OCI-LY7 (cell line): ENCODE measurements at regions not wholly inside any gene's neighbourhood (a gene's known extent, or its start where the extent isn't known, plus 50 kb on each side); places are given as distances from the start of the nearest gene placed in this dataset.

Experiments
- BruUV-seq: library from RNA; stranded (reverse); fragments of 400-500 nt; replicated peaks from 2 replicates; lab custom pipeline; 2021; lab: Mats Ljungman, UMichigan
- CTCF ChIA-PET: fragments of 300-600 bp; sonication (Branson Sonifier 250); formaldehyde crosslinking; loops from one replicate; lab custom pipeline; 2022; ENCODE audit warnings: antibody characterized with exemption; ENCODE audit not compliant: unreplicated experiment; lab: Charles Lee
- POLR2A ChIA-PET: fragments of 300-600 bp; sonication (Branson Sonifier 250); formaldehyde crosslinking; loops from one replicate; lab custom pipeline; 2022; ENCODE audit warnings: antibody characterized with exemption; lab: Charles Lee
- DNase-seq: peaks from one replicate; pipeline ENCODE4 v3.0.0-alpha.2; 2015; ENCODE audit warnings: low spot score
- H2AFZ ChIP-seq: fragments of 200-600 bp; sonication (generic), shearing (Covaris generic); 2 replicates; pipeline ENCODE4 v1.6.1; 2014; ENCODE audit warnings: mild to moderate bottlenecking, antibody characterized with exemption, low read length, moderate library complexity
- H3K27ac ChIP-seq: fragments of 200-600 bp; sonication (generic); 2 replicates; pipeline ENCODE4 v1.5.1; 2014; ENCODE audit warnings: mixed run types, low read depth, mild to moderate bottlenecking, moderate library complexity, low read length, inconsistent platforms; ENCODE audit not compliant: poor library complexity, severe bottlenecking
- H3K36me3 ChIP-seq: fragments of 200-600 bp; sonication (generic); 2 replicates; pipeline ENCODE4 v1.6.1; 2014; ENCODE audit warnings: mild to moderate bottlenecking, antibody characterized with exemption, low read length, moderate library complexity, mixed read lengths; ENCODE audit not compliant: insufficient read depth
- H3K4me1 ChIP-seq: fragments of 200-600 bp; sonication (generic); 2 replicates; pipeline ENCODE4 v1.5.1; 2014; ENCODE audit warnings: mild to moderate bottlenecking, low read length; ENCODE audit not compliant: insufficient read depth, poor library complexity, severe bottlenecking
- H3K4me2 ChIP-seq: fragments of 200-600 bp; sonication (generic); 2 replicates; pipeline ENCODE4 v1.6.1; 2014; ENCODE audit warnings: mild to moderate bottlenecking, low read length
- H3K4me3 ChIP-seq: fragments of 200-600 bp; sonication (generic); 2 replicates; pipeline ENCODE4 v1.5.1; 2014; ENCODE audit warnings: mild to moderate bottlenecking, low read depth, low read length; ENCODE audit not compliant: poor library complexity, severe bottlenecking
- H3K79me2 ChIP-seq: fragments of 200-600 bp; sonication (generic); 2 replicates; pipeline ENCODE4 v1.6.1; 2016; ENCODE audit warnings: low read depth, mild to moderate bottlenecking, low read length, moderate library complexity, mixed read lengths; ENCODE audit not compliant: insufficient read depth
- H3K9me2 ChIP-seq: fragments of 200-600 bp; sonication (generic); 2 replicates; pipeline ENCODE4 v1.6.1; 2016; ENCODE audit warnings: mild to moderate bottlenecking, low read length, mixed read lengths; ENCODE audit not compliant: insufficient read depth
- H3K9me3 ChIP-seq: fragments of 200-600 bp; sonication (generic); 2 replicates; pipeline ENCODE4 v1.6.1; 2014; ENCODE audit warnings: mild to moderate bottlenecking, mixed run types, low read length, mixed read lengths
- H4K20me1 ChIP-seq: fragments of 200-600 bp; sonication (generic); 2 replicates; pipeline ENCODE4 v1.6.1; 2014; ENCODE audit warnings: mild to moderate bottlenecking, antibody characterized with exemption, low read length, moderate library complexity, mixed read lengths; ENCODE audit not compliant: insufficient read depth
- CTCF ChIP-seq: fragments of 200-600 bp; sonication (generic); conservative IDR thresholded peaks from 2 replicates; pipeline ENCODE4 v1.5.1; 2014; ENCODE audit warnings: mild to moderate bottlenecking, antibody characterized with exemption, low read length, moderate library complexity, mixed read lengths
- EZH2phosphoT487 ChIP-seq: fragments of 200-600 bp; sonication (generic); IDR thresholded peaks from 2 replicates; pipeline ENCODE4 v1.6.1; 2018; ENCODE audit warnings: low read depth, borderline replicate concordance, mild to moderate bottlenecking, mixed run types, antibody characterized with exemption, low read length, moderate library complexity, mixed read lengths
- intact Hi-C: fragments of 100-400 bp; cut with micrococcal nuclease; formaldehyde crosslinking; loops from one replicate; pipeline ENCODE4 v1.10.0; 2022; ENCODE audit not compliant: unreplicated experiment

GRCh38 chr7:76122516-76123239 lies 74.8 kb downstream of the MDH2 start:
- H3K36me3 ChIP-seq: no peaks in the 10 kb centered on the region
- TF ChIP-seq EZH2phosphoT487 (no peak), CTCF (no peak)
- no peak overlapping the region for H3K4me3 ChIP-seq
- no peaks in the 10 kb centered on the region for H3K4me1 ChIP-seq
- no peak overlapping the region for H3K27ac ChIP-seq
- DNase-seq: no peak
- ChIA-PET CTCF (no interaction called here), POLR2A (interaction anchor here (0.6 to 1.2 kb wide), 3 partner anchors 33 to 1942 kb away, joined by 3 read pairs; no protein-coding TSS in a partner anchor)
- H4K20me1 ChIP-seq: no peaks in the 10 kb centered on the region
- no TSS peak for BruUV-seq
- H3K9me3 ChIP-seq: no peaks in the 10 kb centered on the region
- H3K79me2 ChIP-seq: no peaks in the 10 kb centered on the region
- intact Hi-C loops: no loop called here
- no peak overlapping the region for H3K4me2 ChIP-seq
- no peaks in the 10 kb centered on the region for H3K9me2 ChIP-seq
- no peak overlapping the region for H2AFZ ChIP-seq

DNA sequence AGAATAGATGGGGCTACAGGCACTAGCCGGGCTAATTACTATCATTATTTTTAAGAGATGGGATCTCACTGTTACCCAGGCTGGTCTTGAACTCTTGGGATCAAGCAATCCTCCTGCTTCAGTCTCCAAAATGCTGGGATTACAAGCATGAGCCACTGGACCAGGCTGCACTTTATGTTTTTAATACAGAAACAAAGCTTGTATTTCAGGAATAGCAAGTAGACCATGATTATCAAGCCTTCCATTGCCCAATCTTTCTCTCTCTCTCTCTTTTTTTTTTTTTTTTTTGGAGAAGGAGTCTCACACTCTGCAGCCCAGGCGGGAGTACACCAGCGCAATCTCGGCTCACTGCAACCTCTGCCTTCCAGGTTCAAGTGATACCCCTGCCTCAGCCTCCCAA lies 75.4 kb downstream of the MDH2 start:
- Histone ChIP-seq H3K4me1 (no peaks in the 10 kb centered on the region), H3K9me2 (no peaks in the 10 kb centered on the region), H3K36me3 (no peaks in the 10 kb centered on the region), H3K9me3 (no peaks in the 10 kb centered on the region), H3K4me2 (no peak overlapping the region), H4K20me1 (no peaks in the 10 kb centered on the region), H3K79me2 (no peaks in the 10 kb centered on the region), H3K27ac (no peak overlapping the region), H2AFZ (no peak overlapping the region), H3K4me3 (no peak overlapping the region)
- intact Hi-C loops: no loop called here
- ChIA-PET POLR2A (interaction anchor here (0.6 to 1.2 kb wide), 3 partner anchors 33 to 1941 kb away, joined by 3 read pairs; no protein-coding TSS in a partner anchor), CTCF (no interaction called here)
- BruUV-seq: no TSS peak
- no peak for DNase-seq
- TF ChIP-seq EZH2phosphoT487 (no peak), CTCF (no peak)

GRCh38 chr7:76125560-76125959 lies 76.1 kb upstream of the SRRM3 start:
- Histone ChIP-seq H2AFZ (no peak overlapping the region), H3K9me3 (no peaks in the 10 kb centered on the region), H3K4me2 (no peak overlapping the region), H3K79me2 (no peaks in the 10 kb centered on the region), H3K4me1 (no peaks in the 10 kb centered on the region), H3K4me3 (no peak overlapping the region), H4K20me1 (no peaks in the 10 kb centered on the region), H3K27ac (no peak overlapping the region), H3K36me3 (no peaks in the 10 kb centered on the region), H3K9me2 (no peaks in the 10 kb centered on the region)
- TF ChIP-seq EZH2phosphoT487 (no peak), CTCF (no peak)
- CTCF ChIA-PET: no interaction called here
- no TSS peak for BruUV-seq
- DNase-seq: no peak
- intact Hi-C loops: no loop called here
- POLR2A ChIA-PET: interaction anchor here (0.5 to 0.6 kb wide), 2 partner anchors 93 to 239 kb away, joined by 3 to 5 read pairs; no protein-coding TSS in a partner anchor
